ENCODE measurements at regions not wholly inside any gene's neighbourhood (a gene's known extent, or its start where the extent isn't known, plus 50 kb on each side); places are given as distances from the start of the nearest gene placed in this dataset.
"Not testable (repeated sequence)": the region's sequence is repeated elsewhere in the genome, so short reads cannot be mapped to it uniquely, and the experiment has no call there.

DNA sequence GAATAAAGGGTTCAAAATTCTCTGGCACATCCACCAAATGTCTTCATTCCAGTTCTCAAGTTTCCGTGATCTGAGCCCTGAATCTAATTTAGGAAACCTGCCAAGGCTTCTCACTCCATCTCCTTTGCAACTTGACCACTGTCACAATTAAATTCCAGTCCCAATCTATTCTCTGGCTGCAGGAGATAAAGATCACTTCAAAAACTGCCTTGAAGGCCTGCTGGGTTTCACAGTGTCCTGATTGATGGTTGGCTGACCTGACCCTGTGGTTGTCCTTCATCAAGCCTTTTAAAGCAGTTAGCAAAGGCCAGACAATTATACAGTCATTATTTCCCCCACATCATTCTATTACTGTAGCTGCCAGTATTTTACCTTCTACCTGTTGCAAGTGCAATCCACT, 60.3 kb upstream of the DNAJC10 start:
- Histone ChIP-seq H3K36me3 (ENCODE audit: low read depth) (no peaks in the 10 kb centered on the region), H3K27ac (ENCODE audit: poor library complexity, severe bottlenecking) (no peak overlapping the region), H3K4me3 (ENCODE audit: severe bottlenecking) (no peak overlapping the region), H3K4me1 (ENCODE audit: insufficient read depth, poor library complexity, severe bottlenecking) (no peaks in the 10 kb centered on the region), H3K9me3 (ENCODE audit: severe bottlenecking) (no peaks in the 10 kb centered on the region), H3K27me3 (ENCODE audit: insufficient read depth, poor library complexity, severe bottlenecking) (no peaks in the 10 kb centered on the region)
- TF ChIP-seq, protein P1, sequence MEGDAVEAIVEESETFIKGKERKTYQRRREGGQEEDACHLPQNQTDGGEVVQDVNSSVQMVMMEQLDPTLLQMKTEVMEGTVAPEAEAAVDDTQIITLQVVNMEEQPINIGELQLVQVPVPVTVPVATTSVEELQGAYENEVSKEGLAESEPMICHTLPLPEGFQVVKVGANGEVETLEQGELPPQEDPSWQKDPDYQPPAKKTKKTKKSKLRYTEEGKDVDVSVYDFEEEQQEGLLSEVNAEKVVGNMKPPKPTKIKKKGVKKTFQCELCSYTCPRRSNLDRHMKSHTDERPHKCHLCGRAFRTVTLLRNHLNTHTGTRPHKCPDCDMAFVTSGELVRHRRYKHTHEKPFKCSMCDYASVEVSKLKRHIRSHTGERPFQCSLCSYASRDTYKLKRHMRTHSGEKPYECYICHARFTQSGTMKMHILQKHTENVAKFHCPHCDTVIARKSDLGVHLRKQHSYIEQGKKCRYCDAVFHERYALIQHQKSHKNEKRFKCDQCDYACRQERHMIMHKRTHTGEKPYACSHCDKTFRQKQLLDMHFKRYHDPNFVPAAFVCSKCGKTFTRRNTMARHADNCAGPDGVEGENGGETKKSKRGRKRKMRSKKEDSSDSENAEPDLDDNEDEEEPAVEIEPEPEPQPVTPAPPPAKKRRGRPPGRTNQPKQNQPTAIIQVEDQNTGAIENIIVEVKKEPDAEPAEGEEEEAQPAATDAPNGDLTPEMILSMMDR (IDR thresholded peaks at IDR 0.05; ENCODE audit: poor library complexity, severe bottlenecking), result no peak
- ATAC-seq (ENCODE audit: low read depth), result no peak
- no peak for DNase-seq (ENCODE audit: low spot score)

DNA sequence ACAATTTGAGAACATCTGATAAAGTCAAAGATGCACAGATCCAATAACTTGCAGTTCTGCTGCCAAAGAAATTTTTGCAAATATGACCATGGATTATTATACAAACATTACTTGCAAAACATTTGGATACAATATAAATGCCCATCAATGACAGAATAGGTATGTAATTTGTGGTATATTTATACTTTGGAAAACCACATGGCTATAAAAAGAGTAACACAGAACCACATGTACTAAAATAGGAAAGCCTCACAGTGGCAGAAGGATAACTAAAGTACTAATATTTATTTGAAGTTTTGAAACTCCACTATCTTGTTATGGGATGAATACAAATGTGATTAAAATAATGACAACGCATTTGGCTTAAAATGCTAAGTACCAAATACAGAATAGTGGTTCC, 51.8 kb upstream of the DNAJC10 start:
- Histone ChIP-seq H3K36me3 (ENCODE audit: low read depth) (no peaks in the 10 kb centered on the region), H3K9me3 (ENCODE audit: severe bottlenecking) (no peaks in the 10 kb centered on the region), H3K4me1 (ENCODE audit: insufficient read depth, poor library complexity, severe bottlenecking) (no peaks in the 10 kb centered on the region), H3K27me3 (ENCODE audit: insufficient read depth, poor library complexity, severe bottlenecking) (no peaks in the 10 kb centered on the region), H3K27ac (ENCODE audit: poor library complexity, severe bottlenecking) (no peak overlapping the region), H3K4me3 (ENCODE audit: severe bottlenecking) (no peak overlapping the region)
- TF ChIP-seq, protein P1 (IDR thresholded peaks at IDR 0.05; ENCODE audit: poor library complexity, severe bottlenecking), result no peak
- DNase-seq (ENCODE audit: low spot score), result no peak
- no peak for ATAC-seq (ENCODE audit: low read depth)

DNA sequence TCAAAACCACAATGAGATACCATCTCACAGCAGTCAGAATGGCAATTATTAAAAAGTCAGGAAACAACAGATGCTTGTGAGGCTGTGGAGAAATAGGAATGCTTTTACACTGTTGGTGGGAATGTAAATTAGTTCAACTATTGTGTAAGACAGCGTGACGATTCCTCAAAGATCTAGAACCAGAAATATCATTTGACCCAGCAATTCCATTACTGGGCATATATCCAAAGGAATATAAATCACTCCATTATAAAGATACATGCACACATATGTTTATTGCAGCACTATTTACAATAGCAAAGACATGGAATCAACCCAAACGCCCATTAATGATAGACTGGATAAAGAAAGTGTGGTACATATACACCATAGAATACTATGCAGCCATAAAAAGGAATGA, 50.6 kb upstream of the DNAJC10 start:
- not testable (repeated sequence) for ATAC-seq (ENCODE audit: low read depth); H3K27ac ChIP-seq (ENCODE audit: poor library complexity, severe bottlenecking); DNase-seq (ENCODE audit: low spot score); H3K4me1 ChIP-seq (ENCODE audit: insufficient read depth, poor library complexity, severe bottlenecking); H3K4me3 ChIP-seq (ENCODE audit: severe bottlenecking); H3K27me3 ChIP-seq (ENCODE audit: insufficient read depth, poor library complexity, severe bottlenecking); H3K36me3 ChIP-seq (ENCODE audit: low read depth); H3K9me3 ChIP-seq (ENCODE audit: severe bottlenecking)
